K562 (cell line): ENCODE measurements at regions not wholly inside any gene's neighbourhood (a gene's known extent, or its start where the extent isn't known, plus 50 kb on each side); places are given as distances from the start of the nearest gene placed in this dataset.

ENCODE experiments used
- ARID2 ChIP-seq: fragments of 450-650 bp; IDR thresholded peaks from 2 replicates; pipeline ENCODE4 v1.6.1; 2017; ENCODE audit warnings: antibody characterized with exemption, mild to moderate bottlenecking
- ATF1 ChIP-seq, 2 experiments: fragments of 450-650 bp in 1 of 2; IDR thresholded peaks; 2 replicates each; pipeline ENCODE4 v1.6.1; 2016; ENCODE audit warnings: missing compliant biosample characterization in 1 of 2, missing genetic modification characterization in 1 of 2
- ATF7 ChIP-seq: fragments of 450-650 bp; IDR thresholded peaks from 2 replicates; pipeline ENCODE4 v1.7.1; 2014; ENCODE audit warnings: mild to moderate bottlenecking, moderate library complexity
- BCL6 ChIP-seq: fragments of 250-450 bp; sonication (Bioruptor Pico); IDR thresholded peaks from 2 replicates; pipeline ENCODE4 v1.4.0; 2020
- CEBPG ChIP-seq, 3 experiments: fragments of 200-800 bp in 1 of 3; sonication (Bioruptor generic) in 1 of 3; sonication (generic) in 1 of 3; formaldehyde crosslinking in 1 of 3; IDR thresholded peaks in 2 of 3; conservative IDR thresholded peaks in 1 of 3; 2 replicates each; pipeline versions ENCODE4 v1.6.1 to v1.8.0; 2016 to 2022; ENCODE audit warnings: missing compliant biosample characterization in 2 of 3, missing genetic modification characterization in 2 of 3, mild to moderate bottlenecking in 1 of 3, missing genetic modification reagents in 1 of 3
- CXXC5 ChIP-seq: fragments of 250-450 bp; sonication (Bioruptor Pico); IDR thresholded peaks from 2 replicates; pipeline ENCODE4 v1.8.0; 2022; ENCODE audit warnings: inconsistent platforms, mild to moderate bottlenecking, moderate library complexity
- ELF4 ChIP-seq: fragments of 450-650 bp; formaldehyde crosslinking; IDR thresholded peaks from 2 replicates; pipeline ENCODE4 v1.4.0; 2022; ENCODE audit warnings: missing genetic modification characterization
- ETS1 ChIP-seq: conservative IDR thresholded peaks from 2 replicates; pipeline ENCODE4 v1.6.1; 2011; ENCODE audit warnings: low read depth, mild to moderate bottlenecking, low read length; ENCODE audit not compliant: control insufficient read depth
- GABPB1 ChIP-seq: sonication (generic); formaldehyde crosslinking; IDR thresholded peaks from 2 replicates; pipeline ENCODE4 v1.8.0; 2022; ENCODE audit warnings: mild to moderate bottlenecking, missing genetic modification reagents
- MTA1 ChIP-seq: fragments of 450-650 bp; IDR thresholded peaks from 2 replicates; pipeline ENCODE4 v1.6.1; 2017; ENCODE audit warnings: borderline replicate concordance
- NR2C1 ChIP-seq, 2 experiments: fragments of 450-650 bp; IDR thresholded peaks; 2 replicates each; pipeline ENCODE4 v1.6.1; 2017; ENCODE audit warnings: mild to moderate bottlenecking in 2 of 2, antibody characterized with exemption in 1 of 2, inconsistent platforms in 1 of 2, missing compliant biosample characterization in 1 of 2, missing genetic modification characterization in 1 of 2
- POLR2H ChIP-seq: IDR thresholded peaks from 2 replicates; pipeline ENCODE4 v1.6.1; 2016; ENCODE audit warnings: missing genetic modification characterization, low read depth, mild to moderate bottlenecking, control low read depth, missing compliant biosample characterization, moderate library complexity
- SMARCA5 ChIP-seq: fragments of 450-650 bp; IDR thresholded peaks from 2 replicates; pipeline ENCODE4 v1.6.1; 2016
- SPI1 ChIP-seq: IDR thresholded peaks from 2 replicates; pipeline ENCODE4 v1.6.1; 2011; ENCODE audit warnings: low read depth, low read length, control low read depth, borderline replicate concordance
- ZNF609 ChIP-seq: sonication (generic); formaldehyde crosslinking; IDR thresholded peaks from 2 replicates; pipeline ENCODE4 v1.8.1; 2023; ENCODE audit warnings: missing genetic modification reagents, mild to moderate bottlenecking, borderline replicate concordance
- TF ChIP-seq, protein P1 (sequence below): fragments of 450-650 bp; formaldehyde crosslinking; IDR thresholded peaks from 2 replicates; pipeline ENCODE4 v1.4.0; 2022; ENCODE audit warnings: missing genetic modification characterization
- TF ChIP-seq, protein P2 (sequence below): sonication (generic); formaldehyde crosslinking; IDR thresholded peaks from 2 replicates; pipeline ENCODE4 v1.8.0; 2022; ENCODE audit warnings: missing genetic modification reagents, mild to moderate bottlenecking, borderline replicate concordance

DNA sequence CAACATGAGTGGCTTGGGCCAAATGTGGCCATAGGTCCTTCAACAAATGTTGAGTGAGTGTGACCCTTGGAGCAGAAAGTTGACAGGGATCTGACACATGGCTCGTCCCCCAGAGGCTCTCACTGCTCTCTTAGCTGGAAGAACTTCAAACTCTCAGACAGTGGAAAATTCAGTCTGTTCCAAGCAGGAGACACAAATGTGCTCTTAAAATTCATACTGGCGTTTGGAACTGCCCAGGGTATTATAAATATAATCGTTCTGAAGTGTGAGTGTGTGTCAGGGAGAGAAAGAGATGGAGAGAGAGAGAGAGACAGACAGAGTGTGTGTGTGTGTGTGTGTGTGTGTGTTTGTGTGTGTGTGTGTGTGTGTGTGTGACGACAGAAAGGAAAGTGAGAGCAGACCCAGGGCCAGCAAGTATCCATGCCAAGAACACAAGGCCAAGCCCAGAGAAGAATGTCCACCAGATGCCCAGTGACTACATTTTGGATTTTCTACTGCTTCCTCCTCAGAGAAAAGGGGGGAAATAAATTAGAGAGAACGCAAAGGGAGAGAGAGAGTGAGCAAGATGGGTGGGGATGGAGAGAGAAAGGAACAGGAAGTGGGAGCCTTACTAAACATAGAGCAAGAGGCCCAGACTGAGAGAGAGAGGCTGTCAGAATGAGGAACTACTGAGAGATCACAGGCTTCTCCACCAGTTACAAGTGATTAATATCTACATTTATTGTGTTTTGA is 193.6 kb upstream of the NUDT4 start (continued):
- TF ChIP-seq SMARCA5 = peak; percentile 32; the same call in 1 of the 2 replicates
- TF ChIP-seq CEBPG (CRISPR knock-in tag; IDR thresholded peaks at IDR 0.05) = no peak
- no peak for TF ChIP-seq CEBPG (tag; conservative IDR thresholded peaks at IDR 0.05 in 1 of 2, IDR thresholded peaks at IDR 0.05 in 1 of 2)
- TF ChIP-seq ETS1 = no peak
- TF ChIP-seq ZNF609 (CRISPR knock-in tag) = no peak
- TF ChIP-seq BCL6 (CRISPR knock-in tag) = no peak; the same call in 1 of the 2 replicates
- TF ChIP-seq ATF7 = 0 out of 2 replicates have a peak, but pooled peaks have one; percentile 26
- no peak for TF ChIP-seq NR2C1 (IDR thresholded peaks at IDR 0.05)
- TF ChIP-seq NR2C1 (tag; IDR thresholded peaks at IDR 0.05) = 0 out of 2 replicates have a peak, but pooled peaks have one; percentile 15
- TF ChIP-seq SPI1 = peak; percentile 92
- TF ChIP-seq POLR2H (tag) = no peak
- TF ChIP-seq ELF4 = peak; percentile 73
- peak; percentile 57; the same call in 1 of the 2 replicates for TF ChIP-seq MTA1
- peak; percentile 54 for TF ChIP-seq CXXC5 (CRISPR knock-in tag)
- TF ChIP-seq ATF1 (CRISPR knock-in tag; IDR thresholded peaks at IDR 0.05) = no peak
- 0 out of 2 replicates have a peak, but pooled peaks have one; percentile 17 for TF ChIP-seq ATF1 (tag; IDR thresholded peaks at IDR 0.05)
- TF ChIP-seq, protein P1, sequence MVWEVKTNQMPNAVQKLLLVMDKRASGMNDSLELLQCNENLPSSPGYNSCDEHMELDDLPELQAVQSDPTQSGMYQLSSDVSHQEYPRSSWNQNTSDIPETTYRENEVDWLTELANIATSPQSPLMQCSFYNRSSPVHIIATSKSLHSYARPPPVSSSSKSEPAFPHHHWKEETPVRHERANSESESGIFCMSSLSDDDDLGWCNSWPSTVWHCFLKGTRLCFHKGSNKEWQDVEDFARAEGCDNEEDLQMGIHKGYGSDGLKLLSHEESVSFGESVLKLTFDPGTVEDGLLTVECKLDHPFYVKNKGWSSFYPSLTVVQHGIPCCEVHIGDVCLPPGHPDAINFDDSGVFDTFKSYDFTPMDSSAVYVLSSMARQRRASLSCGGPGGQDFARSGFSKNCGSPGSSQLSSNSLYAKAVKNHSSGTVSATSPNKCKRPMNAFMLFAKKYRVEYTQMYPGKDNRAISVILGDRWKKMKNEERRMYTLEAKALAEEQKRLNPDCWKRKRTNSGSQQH (CRISPR knock-in tag) = peak; percentile 87; the same call in 1 of the 2 replicates
- TF ChIP-seq, protein P2, sequence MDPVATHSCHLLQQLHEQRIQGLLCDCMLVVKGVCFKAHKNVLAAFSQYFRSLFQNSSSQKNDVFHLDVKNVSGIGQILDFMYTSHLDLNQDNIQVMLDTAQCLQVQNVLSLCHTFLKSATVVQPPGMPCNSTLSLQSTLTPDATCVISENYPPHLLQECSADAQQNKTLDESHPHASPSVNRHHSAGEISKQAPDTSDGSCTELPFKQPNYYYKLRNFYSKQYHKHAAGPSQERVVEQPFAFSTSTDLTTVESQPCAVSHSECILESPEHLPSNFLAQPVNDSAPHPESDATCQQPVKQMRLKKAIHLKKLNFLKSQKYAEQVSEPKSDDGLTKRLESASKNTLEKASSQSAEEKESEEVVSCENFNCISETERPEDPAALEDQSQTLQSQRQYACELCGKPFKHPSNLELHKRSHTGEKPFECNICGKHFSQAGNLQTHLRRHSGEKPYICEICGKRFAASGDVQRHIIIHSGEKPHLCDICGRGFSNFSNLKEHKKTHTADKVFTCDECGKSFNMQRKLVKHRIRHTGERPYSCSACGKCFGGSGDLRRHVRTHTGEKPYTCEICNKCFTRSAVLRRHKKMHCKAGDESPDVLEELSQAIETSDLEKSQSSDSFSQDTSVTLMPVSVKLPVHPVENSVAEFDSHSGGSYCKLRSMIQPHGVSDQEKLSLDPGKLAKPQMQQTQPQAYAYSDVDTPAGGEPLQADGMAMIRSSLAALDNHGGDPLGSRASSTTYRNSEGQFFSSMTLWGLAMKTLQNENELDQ = no peak
- peak; percentile 50; the same call in 1 of the 2 replicates for TF ChIP-seq GABPB1 (CRISPR knock-in tag)
- no peak for TF ChIP-seq ARID2
